ENCODE measurements at regions not wholly inside any gene's neighbourhood (a gene's known extent, or its start where the extent isn't known, plus 50 kb on each side); places are given as distances from the start of the nearest gene placed in this dataset.
A peak's percentile ranks its signal among the peaks of the same experiment; 100 is the strongest.

GRCh38 chr16:6020162-6020985 lies 922.8 kb upstream of the EEF2KMT start:
- no peak for DNase-seq (ENCODE audit: low read depth)

- DNase-seq (ENCODE audit: low read depth) = no peak
These were observed 921.9 kb upstream of the EEF2KMT start for GRCh38 chr16:6019490-6019991.

- no peak for DNase-seq (ENCODE audit: low read depth)
These were observed 921.4 kb upstream of the EEF2KMT start for GRCh38 chr16:6018848-6019489.

GRCh38 chr16:6016530-6017184 lies 919.1 kb upstream of the EEF2KMT start:
- DNase-seq (ENCODE audit: low read depth) = peak; percentile 54

- no peak for DNase-seq (ENCODE audit: low read depth)
These were observed 915.1 kb upstream of the EEF2KMT start for GRCh38 chr16:6012716-6013115.

GRCh38 chr16:6009151-6009550 lies 911.6 kb upstream of the EEF2KMT start:
- DNase-seq (ENCODE audit: low read depth) = no peak

- DNase-seq (ENCODE audit: low read depth) = no peak
These were observed 911.1 kb upstream of the EEF2KMT start for GRCh38 chr16:6008670-6009069.

GRCh38 chr16:5993356-5993755 lies 895.8 kb upstream of the EEF2KMT start:
- DNase-seq (ENCODE audit: low read depth) = no peak

- DNase-seq (ENCODE audit: low read depth) = no peak
These were observed 885.4 kb upstream of the EEF2KMT start for GRCh38 chr16:5982979-5983378.

- no peak for DNase-seq (ENCODE audit: low read depth)
These were observed 882.4 kb upstream of the EEF2KMT start for GRCh38 chr16:5979905-5980550.

- DNase-seq (ENCODE audit: low read depth) = no peak
These were observed 879.7 kb upstream of the EEF2KMT start for GRCh38 chr16:5977329-5977728.

- DNase-seq (ENCODE audit: low read depth) = no peak
These were observed 875.2 kb upstream of the EEF2KMT start for GRCh38 chr16:5972747-5973146.

- DNase-seq (ENCODE audit: low read depth) = peak; percentile 63
These were observed 874.3 kb upstream of the EEF2KMT start for GRCh38 chr16:5971924-5972323.

GRCh38 chr16:5971106-5971505 lies 873.5 kb upstream of the EEF2KMT start:
- peak; percentile 13 for DNase-seq (ENCODE audit: low read depth)

- no peak for DNase-seq (ENCODE audit: low read depth)
These were observed 868.4 kb upstream of the EEF2KMT start for GRCh38 chr16:5966004-5966403.

GRCh38 chr16:5965321-5965720 lies 867.7 kb upstream of the EEF2KMT start:
- no peak for DNase-seq (ENCODE audit: low read depth)

- peak; percentile 63 for DNase-seq (ENCODE audit: low read depth)
These were observed 853.9 kb upstream of the EEF2KMT start for GRCh38 chr16:5951486-5951885.

GRCh38 chr16:5944971-5945370 lies 847.4 kb upstream of the EEF2KMT start:
- DNase-seq (ENCODE audit: low read depth) = peak; percentile 81

GRCh38 chr16:5938607-5939006 lies 841.0 kb upstream of the EEF2KMT start:
- DNase-seq (ENCODE audit: low read depth) = no peak

- no peak for DNase-seq (ENCODE audit: low read depth)
These were observed 835.3 kb upstream of the EEF2KMT start for GRCh38 chr16:5932906-5933305.

- no peak for DNase-seq (ENCODE audit: low read depth)
These were observed 831.0 kb upstream of the EEF2KMT start for GRCh38 chr16:5928476-5929065.
